Stomach (tissue), 4 donors: ENCODE measurements at regions not wholly inside any gene's neighbourhood (a gene's known extent, or its start where the extent isn't known, plus 50 kb on each side); places are given as distances from the start of the nearest gene placed in this dataset.

Source experiments
- CTCF ChIP-seq, 7 experiments: fragments of 450-650 bp in 4 of 7; fragments of 200-600 bp in 3 of 7; sonication (generic) in 3 of 7; IDR thresholded peaks; one replicate each; pipeline ENCODE4 v1.5.1; 2016 to 2019; ENCODE audit warnings: antibody characterized with exemption in 7 of 7, control low read depth in 2 of 7, mild to moderate bottlenecking in 1 of 7
- EP300 ChIP-seq: sonication (generic); formaldehyde crosslinking; IDR thresholded peaks from one replicate; pipeline ENCODE4 v1.6.1; 2017; ENCODE audit warnings: antibody characterized with exemption

DNA sequence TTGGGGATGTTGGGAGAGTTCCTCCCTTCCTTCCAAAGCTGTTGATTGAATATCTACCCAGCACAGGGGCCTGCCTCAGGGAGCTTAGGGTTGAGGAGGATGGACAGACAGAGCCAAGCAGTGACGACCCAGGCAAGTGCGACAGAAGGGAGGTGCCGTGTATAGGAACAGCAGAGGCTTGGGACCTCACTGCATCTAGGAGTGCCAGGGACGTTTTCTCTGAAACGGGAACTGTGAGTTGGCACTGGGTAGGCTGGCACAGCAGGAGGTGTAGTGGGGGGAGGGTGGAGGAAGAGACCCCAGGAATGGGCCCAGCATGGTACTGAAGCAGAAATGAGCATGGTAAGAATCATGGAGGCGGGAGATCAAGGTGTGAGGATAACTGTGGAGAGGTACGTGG, 55.3 kb upstream of the MGMT start:
- no peak for TF ChIP-seq CTCF (IDR thresholded peaks at IDR 0.05)
- TF ChIP-seq EP300, result no peak
